OCI-M1 (cell line): ENCODE measurements at regions not wholly inside any gene's neighbourhood (a gene's known extent, or its start where the extent isn't known, plus 50 kb on each side); places are given as distances from the start of the nearest gene placed in this dataset.

Experiments
- DNase-seq: peaks from one replicate; lab custom pipeline; 2025; lab: John Stamatoyannopoulos, UW

GRCh38 chr5:58150926-58151325 is 309.0 kb downstream of the PLK2 start:
- no peak for DNase-seq

GRCh38 chr5:58149746-58150145 is 310.1 kb downstream of the PLK2 start:
- peak; percentile 31 for DNase-seq

DNA sequence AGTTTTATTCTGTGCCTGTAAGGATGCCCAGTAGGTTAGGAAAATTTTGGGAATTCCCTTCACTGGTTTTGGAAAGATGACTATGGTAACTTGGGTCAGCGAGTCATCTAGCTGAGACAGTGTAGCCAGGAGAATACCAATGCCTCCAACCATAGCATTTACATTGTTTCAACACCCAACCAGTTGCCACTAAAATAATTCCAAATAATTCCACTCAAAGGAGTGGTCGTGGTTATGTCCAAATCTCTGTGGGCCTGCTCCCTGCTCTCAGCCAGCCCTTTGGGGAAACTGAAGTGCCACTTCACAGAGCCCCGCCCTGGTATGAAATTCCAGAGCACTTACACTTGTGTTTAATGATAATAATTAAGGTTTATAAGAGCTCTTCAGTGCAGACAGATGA is 310.5 kb downstream of the PLK2 start:
- no peak for DNase-seq

GRCh38 chr5:58148254-58148775 is 311.6 kb downstream of the PLK2 start:
- DNase-seq: no peak

- no peak for DNase-seq
Measured at GRCh38 chr5:58145397-58145934, 314.4 kb downstream of the PLK2 start.

DNA sequence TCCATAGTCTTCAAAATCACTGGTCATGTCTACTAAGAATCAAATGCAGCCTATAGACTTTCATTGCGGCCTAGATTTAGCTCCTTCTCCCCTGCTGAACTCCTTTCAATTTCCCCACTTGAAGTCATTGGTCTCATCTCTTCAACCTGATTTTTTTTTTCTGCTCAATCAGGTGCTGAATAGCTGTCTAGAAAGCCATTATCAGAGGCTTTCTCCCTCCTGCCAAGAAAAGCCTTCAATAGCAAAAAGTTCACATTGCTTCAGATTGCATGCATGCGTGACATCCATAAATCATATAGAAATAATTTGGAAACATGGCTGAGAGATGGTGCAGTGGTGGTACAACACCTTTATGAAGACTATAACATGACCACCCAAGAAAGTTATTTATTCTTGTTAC is 316.2 kb downstream of the PLK2 start:
- no peak for DNase-seq

- DNase-seq: no peak
Measured at GRCh38 chr5:58143181-58143580, 316.7 kb downstream of the PLK2 start.

DNA sequence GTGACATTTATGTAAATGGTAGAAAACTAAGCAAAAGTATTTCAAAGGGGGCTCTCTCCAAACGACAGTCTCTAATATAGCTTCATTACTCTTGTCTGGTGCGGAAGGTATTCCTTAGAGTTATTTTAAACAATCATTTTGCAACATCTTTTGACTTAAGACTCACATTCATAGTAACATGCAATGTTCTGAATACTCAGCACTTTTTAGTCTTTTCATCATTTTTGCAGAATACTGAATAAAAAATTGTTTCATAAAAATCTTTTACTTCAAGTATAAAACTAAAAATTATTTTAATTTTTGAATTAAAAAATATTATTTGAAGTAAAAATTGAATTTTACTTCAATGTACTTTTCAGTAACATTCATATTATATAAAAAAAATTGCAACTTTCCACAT is 321.1 kb downstream of the PLK2 start:
- DNase-seq: no peak

DNA sequence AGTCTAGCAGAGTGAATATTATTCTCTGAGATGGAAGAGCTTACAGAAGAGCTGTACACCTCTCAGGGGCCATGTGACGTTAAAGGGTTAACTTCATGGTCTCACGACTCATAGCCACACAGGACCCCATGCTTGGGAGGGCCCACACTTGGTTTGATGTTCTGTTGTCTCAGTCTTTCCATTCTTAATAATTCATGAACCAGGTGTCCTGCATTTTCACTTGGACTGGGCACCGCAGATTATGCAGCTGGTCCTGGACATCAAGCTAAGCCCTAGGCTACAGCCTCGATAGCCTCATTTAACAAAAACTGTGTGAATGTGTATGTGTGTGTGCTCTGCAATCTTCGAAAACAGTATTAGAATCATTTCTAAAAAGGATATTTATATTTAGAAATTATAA is 323.5 kb downstream of the PLK2 start:
- DNase-seq: no peak

GRCh38 chr5:58135571-58136335 is 324.1 kb downstream of the PLK2 start:
- no peak for DNase-seq

DNA sequence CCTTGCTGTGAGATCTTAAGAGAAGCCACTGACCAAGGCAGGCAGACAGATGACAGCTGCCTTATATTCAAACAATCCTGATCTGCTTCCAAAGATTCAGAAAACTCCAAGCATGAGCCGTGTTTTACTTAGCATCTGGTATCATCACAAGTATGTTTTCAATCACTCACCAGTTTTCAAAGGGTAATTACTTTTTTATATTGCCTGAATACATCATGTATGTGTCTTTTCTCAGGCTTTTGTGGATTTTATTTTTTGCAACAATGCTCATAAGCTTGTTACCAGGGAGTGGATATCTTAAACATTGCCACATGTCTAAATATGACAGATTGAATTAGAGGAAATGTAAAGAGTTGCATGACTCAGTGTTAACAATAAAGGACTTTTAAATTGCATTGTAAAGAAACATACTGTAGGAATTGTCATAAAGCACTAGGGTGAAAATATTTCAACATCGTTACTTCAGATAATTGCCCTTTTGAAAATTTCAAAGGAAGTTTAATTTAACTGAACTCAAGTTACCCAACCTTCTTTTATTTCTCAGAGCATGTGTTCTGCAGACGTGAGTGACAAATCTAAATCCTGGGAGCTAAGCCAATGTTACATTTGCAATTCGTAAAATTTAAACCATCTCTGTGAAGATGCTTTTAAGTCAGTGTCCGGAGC is 326.1 kb downstream of the PLK2 start:
- no peak for DNase-seq

GRCh38 chr5:58133216-58133615 is 326.7 kb downstream of the PLK2 start:
- no peak for DNase-seq

- DNase-seq: no peak
Measured at GRCh38 chr5:58127255-58128220, 332.3 kb downstream of the PLK2 start.

DNA sequence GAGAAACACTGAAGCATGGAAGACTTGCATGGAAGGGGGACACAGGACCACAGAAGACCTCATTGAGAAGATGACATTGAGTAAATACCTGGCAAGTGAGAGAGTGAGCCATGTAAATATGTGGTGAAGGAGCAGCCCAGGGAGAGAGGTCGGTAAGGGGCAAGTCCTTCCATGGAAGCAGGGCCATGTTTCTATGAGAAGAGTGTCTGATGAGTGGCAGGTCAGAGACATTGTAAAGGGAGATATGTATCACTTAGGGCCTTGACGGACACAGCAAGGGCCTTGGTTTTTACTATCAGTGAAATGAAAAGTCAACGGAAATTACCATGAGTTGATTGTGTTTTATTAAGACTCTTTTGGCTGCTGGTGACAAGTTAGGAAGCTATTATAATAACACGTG is 336.4 kb downstream of the PLK2 start:
- DNase-seq: no peak

- no peak for DNase-seq
Measured at GRCh38 chr5:58122848-58123392, 337.0 kb downstream of the PLK2 start.

GRCh38 chr5:58122157-58122556 is 337.7 kb downstream of the PLK2 start:
- DNase-seq: no peak

DNA sequence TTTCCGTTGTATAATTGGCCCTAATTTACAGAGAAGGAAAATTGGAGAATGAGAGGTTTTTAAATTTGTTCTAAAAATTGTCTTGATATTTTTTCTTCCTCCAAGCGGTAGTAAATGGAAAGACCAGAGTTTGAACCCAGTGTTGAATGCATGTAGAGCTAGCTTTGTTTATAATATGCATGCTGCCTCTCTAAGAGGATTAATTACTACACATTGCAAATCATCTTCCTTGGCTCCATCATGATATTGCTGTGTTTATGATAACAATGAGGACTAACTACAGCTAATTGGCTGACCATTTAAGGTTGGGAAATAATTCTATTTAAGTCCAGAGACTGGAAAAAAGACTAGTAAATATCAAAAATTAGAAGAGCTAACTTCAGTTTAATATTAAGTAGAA is 338.5 kb downstream of the PLK2 start:
- no peak for DNase-seq

GRCh38 chr5:58117542-58117941 is 342.3 kb downstream of the PLK2 start:
- DNase-seq: no peak

DNA sequence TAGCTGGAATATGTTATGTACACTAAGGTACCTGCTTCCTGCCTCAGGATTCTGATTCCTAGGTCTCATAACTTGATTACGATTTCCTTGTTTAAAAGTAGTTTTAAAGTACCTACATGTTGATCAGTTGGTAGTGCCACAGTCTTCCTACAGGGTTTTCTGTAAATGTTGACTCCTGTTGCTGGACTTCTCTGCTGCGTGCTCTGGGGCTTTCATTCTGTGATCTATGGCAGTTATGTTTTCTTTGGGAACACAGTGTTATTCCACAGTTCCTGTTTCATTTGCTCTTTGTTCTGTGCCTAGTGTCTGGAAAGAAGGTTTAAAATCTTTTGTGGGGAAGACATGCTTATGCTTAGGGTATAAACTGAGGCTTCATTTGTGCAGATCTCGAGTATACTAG is 343.5 kb downstream of the PLK2 start:
- no peak for DNase-seq

DNA sequence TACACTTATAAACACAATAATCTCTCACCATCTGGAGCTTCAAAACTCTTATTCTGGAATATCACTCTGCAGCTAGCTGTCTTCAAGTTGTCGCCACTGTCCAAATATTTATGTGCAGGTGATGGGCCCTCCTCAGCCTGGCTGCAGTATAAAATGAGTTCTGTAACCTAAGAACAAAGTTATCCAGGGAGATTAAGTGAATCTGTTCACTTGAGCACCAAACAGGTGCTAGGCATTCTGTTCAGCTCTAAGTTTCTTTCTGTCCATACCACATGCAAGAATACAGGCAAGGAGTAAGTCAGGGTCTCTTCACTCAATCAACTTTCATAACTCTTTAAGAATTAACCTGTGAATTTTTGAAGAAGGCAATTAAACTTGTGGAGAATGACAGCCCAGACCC is 344.1 kb downstream of the PLK2 start:
- DNase-seq: no peak

DNA sequence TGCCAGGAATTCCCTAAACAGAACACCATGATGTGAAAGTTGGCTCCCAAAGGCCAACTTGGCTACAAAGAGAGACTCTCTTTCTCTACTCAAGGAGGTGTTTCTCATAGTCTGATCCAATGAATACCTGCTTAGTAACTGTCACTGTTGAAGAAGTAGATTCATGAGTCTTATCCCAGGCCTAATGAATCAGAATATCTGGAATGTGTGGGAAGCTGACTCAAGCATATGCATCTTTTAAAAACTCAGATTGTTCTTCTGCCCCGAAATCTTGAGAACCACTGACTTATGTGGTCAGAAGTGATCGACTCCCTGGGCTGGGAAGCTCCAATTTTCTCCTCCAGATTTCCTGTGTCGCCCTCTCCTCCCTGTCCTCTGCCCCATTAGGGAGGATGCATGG is 345.6 kb downstream of the PLK2 start:
- DNase-seq: no peak

DNA sequence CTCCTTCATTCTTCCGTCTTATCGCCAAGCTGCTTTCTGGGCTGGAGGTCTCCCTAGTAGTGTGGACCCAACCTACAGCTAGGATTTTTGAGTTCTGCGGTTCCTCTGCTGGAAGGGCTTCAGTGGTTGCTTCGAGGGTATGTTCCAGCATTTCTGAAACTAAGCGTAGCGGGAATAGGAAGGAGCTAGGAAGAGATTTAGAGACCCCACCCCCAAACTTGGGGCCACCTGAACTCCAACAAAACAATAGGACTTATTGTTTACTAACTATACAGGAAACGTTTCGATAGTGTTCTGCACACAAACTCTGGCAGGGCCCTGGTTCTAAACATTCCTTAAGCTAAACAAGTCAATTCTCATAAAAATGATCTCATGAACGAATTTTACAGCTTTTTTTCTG is 346.7 kb downstream of the PLK2 start:
- no peak for DNase-seq
